ENCODE measurements at regions not wholly inside any gene's neighbourhood (a gene's known extent, or its start where the extent isn't known, plus 50 kb on each side); places are given as distances from the start of the nearest gene placed in this dataset.
"Not testable (repeated sequence)": the region's sequence is repeated elsewhere in the genome, so short reads cannot be mapped to it uniquely, and the experiment has no call there.

- no peak for DNase-seq
These were observed 182.8 kb upstream of the TSHZ3 start for GRCh38 chr19:31532034-31532433.

GRCh38 chr19:31533114-31533513, 183.9 kb upstream of the TSHZ3 start:
- DNase-seq = no peak

- no peak for DNase-seq
These were observed 185.0 kb upstream of the TSHZ3 start for GRCh38 chr19:31534231-31534630.

GRCh38 chr19:31534786-31535657, 185.8 kb upstream of the TSHZ3 start:
- no peak for DNase-seq

GRCh38 chr19:31535691-31536460, 186.6 kb upstream of the TSHZ3 start:
- DNase-seq = no peak

- no peak for DNase-seq
These were observed 187.9 kb upstream of the TSHZ3 start for GRCh38 chr19:31537136-31537535.

GRCh38 chr19:31537902-31538301, 188.7 kb upstream of the TSHZ3 start:
- not testable (repeated sequence) for DNase-seq

GRCh38 chr19:31538879-31539278, 189.6 kb upstream of the TSHZ3 start:
- DNase-seq = no peak

- DNase-seq = no peak
These were observed 190.2 kb upstream of the TSHZ3 start for GRCh38 chr19:31539386-31539785.

- no peak for DNase-seq
These were observed 192.2 kb upstream of the TSHZ3 start for GRCh38 chr19:31541396-31541795.

- DNase-seq = no peak
These were observed 194.2 kb upstream of the TSHZ3 start for GRCh38 chr19:31543456-31543855.

- DNase-seq = no peak
These were observed 196.5 kb upstream of the TSHZ3 start for GRCh38 chr19:31545777-31546176.

GRCh38 chr19:31546205-31546960, 197.1 kb upstream of the TSHZ3 start:
- no peak for DNase-seq

- no peak for DNase-seq
These were observed 199.7 kb upstream of the TSHZ3 start for GRCh38 chr19:31548941-31549340.

GRCh38 chr19:31553112-31553845, 204.0 kb upstream of the TSHZ3 start:
- DNase-seq = no peak

GRCh38 chr19:31553846-31554215, 204.6 kb upstream of the TSHZ3 start:
- no peak for DNase-seq

GRCh38 chr19:31554360-31554759, 205.1 kb upstream of the TSHZ3 start:
- DNase-seq = no peak

- no peak for DNase-seq
These were observed 206.5 kb upstream of the TSHZ3 start for GRCh38 chr19:31555634-31556215.

- DNase-seq = no peak
These were observed 210.3 kb upstream of the TSHZ3 start for GRCh38 chr19:31559494-31559893.

GRCh38 chr19:31560086-31561060, 211.1 kb upstream of the TSHZ3 start:
- no peak for DNase-seq

Data from central memory CD4-positive, alpha-beta T cell (primary cell).